ENCODE measurements at regions not wholly inside any gene's neighbourhood (a gene's known extent, or its start where the extent isn't known, plus 50 kb on each side); places are given as distances from the start of the nearest gene placed in this dataset.

DNA sequence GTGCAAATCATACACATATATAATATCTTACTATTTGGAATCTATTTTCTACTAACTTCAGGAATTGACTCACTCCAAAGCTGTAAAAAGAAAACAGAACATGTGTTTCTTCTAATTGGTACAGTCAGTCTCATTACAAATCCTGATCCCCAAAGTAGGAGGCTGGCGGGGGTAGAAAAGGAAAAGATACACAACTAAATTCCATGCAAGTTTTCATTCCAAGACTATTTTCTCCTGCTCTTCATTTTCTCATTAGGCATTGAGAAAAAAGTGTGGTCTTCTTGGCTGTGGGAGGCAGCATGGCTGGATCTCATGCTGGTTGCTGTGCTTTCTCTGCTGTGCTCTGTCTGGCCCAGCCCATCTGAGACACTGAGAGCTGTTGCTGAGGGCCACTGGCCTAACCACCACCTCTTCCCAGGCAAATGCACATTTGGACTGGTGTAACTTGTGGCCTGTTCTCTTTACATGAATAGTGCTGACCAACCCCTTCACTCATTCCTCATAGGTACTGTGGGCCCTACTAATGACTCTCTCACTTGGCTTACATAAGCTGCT lies 1107.5 kb upstream of the B3GALT2 start:
- DNase-seq: no peak

DNA sequence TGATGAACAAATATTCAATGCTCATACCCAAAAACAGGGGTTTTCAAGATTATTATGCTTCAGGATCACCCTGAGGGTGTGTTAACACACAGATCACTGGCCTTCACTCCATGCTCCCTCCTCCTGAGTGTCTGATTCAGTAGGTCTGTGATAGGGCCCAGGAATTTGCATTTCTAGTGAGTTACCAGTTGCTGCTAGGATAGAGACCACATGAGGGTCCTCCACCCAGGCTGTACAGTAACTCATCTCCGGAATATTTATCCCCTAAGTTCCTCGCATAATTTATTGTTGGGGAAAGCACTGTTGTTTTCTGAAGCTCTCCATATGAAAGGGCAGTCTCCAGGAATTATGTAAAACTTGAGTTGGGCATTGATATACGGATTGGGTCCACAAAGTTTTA lies 1106.6 kb upstream of the B3GALT2 start:
- no peak for DNase-seq

DNA sequence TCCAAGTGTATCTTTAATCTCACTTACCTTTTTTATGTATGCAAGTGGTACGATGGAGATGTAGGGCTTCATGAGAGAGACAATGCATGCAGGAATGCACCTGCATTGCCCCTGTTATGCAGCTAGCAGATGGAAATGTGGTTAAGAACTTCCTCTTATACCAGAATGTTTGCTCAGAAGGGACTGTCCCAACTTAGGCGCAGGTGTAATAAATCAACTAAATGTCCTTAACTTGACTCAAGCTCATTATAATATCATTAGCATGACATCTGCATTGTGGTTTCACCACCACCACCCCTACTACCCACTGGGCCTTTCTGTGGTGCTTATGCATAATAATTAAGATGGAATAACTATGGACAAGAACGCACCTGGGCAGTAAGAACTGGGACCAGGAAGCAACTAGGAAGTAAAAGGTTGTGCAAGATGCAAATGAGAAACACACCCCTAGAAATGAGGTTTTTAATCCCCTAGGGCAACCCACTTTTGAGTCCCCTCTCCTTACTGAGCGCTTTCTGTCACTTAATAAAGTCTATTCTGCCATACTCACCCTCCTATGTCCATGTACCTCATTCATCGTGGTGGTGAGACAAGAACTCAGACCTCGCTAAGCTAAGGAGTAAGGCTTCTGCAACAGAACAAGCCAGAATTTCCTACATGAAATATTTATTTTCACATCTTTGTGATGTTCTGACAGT lies 1103.3 kb upstream of the B3GALT2 start:
- no peak for DNase-seq

DNA sequence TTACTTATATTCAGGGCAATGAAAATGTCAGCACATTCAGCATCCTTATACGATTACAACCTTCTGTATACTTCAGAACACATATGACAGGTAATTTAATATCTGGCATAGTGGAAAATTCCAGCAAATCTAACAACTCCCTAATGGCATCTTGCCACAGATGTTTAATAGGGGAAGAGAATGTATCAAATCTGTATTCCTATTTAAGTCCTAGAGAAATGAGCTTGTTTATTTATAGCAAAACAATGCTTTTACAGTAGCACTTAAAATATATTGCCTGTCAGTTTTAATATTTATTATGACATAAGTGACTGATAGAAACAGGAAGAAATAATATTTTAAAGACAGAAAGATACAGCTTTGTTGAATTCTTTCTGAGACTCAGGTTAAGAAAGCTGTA lies 1101.8 kb upstream of the B3GALT2 start:
- no peak for DNase-seq

DNA sequence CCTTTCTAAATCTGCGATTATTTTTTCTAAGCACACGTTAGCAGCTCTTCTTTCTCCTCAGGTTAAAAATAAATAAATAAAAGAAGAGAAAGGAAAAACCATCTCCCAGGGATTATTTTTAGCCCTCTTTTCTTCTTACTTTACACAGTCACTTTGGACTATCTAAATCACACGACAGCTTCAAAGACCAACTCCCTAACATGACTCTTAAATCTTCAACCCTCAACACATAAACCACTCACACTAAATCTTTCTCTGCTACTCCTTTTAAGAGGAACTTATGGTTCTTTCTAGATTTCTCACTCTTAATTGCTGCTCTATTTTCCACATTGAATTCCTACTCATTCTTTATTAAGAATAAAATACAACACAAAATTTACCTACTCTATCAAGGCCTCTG lies 1095.0 kb upstream of the B3GALT2 start:
- no peak for DNase-seq

DNA sequence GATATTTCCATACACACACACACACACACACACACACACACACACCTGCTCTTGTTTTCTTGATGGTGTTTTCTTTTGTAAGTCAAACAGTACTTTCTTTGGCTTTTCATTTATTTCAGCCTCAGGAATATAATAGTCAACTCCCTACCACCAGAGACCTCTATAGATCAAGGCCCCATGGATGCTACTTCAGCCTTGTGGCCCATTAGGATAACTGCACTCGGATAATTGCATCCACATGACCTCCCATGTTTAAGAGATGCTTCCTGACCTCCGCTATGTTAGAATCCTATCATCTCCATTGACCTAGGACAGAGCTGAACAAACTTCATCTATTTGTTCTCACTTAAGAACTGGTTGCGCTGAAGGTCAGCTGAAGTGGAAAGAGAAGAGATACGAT lies 1094.0 kb upstream of the B3GALT2 start:
- DNase-seq: no peak

DNA sequence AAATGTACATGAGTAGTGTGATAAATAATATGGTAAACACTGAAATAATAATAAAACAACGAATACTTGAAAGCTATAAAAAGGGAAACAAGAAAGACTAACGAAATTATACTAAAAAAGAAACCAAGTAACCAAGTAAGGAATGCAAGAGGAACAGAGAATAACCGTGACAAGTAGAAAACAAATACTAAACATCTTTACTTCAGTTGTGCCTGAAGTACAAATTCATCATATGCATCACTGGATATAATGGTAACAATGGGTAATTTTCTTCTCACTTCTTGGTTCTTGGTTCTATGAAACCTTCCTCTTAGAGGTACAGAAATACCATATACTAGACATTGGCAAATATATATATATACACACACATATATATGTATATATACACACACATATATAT lies 1093.6 kb upstream of the B3GALT2 start:
- no peak for DNase-seq

DNA sequence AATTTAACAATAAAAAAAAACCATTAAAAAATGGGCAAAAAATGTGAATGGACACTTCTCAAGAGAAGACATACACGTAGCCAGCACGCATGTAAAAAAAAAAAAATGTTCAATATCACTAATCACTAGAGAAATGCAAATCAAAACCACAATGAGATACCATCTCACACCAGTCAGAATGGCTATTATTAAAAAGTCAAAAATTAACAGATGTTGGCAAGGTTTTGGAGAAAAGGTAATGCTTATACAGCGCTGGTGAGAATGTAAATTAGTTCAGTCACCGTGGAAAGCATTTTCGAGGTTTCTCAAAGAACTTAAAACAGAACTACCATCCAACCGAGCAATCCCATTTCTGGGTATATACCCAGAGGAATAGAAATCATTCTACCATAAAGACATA lies 1091.5 kb upstream of the B3GALT2 start:
- no peak for DNase-seq

DNA sequence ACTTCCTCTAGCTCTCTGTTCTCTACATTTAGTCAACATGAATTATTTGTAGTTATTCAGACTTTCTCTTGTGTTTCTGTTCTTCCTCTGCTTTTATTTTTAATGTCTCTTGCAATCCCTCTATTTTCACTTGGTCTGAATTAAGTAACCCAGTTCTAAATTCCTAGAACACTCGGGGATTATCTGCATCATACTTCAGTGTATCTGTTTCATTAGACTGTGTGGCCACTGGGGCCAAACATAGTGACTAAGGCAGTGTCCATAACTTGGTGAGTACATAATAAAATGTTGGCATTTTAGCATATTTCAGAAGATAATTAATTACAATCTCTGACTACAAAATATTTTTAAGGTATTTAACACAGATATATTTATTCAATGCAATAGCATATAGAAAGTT lies 1087.2 kb upstream of the B3GALT2 start:
- no peak for DNase-seq

DNA sequence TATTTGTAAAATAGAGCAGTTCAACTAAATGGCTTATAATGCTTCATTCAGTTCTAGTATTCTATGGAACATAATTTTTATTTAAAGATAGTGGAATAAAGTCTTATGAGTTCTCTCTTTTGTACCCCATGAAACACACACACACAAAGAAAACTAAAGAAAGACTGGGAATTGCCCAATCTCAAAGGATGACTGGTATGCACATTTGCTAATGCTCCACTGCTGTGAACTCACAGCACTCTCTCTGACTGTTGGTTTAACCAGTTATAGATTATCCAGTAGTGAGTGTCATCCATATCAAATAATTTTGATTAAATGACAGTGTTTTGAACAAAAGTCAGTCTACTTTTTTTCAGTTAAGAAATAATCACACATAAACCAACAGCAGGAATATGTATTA lies 1082.4 kb upstream of the B3GALT2 start:
- DNase-seq: no peak

DNA sequence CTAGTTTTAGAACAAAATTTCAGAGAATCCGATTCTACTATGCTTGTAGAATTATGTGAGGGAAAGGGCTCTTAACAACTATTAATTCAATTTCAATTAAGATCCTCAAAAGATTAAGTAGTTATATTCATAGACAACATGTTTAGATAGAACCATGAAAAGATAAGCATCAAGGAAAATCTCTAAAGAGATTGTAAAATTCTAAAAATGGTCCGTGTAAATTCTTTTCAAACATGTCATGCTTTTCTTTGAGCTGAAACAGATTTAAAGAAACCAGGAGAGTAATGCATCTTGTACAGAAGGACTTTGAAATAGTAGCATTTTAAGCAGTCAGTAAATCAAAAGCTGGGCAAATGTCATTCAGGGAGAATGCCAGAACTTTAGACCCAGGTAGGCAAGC lies 1080.6 kb upstream of the B3GALT2 start:
- DNase-seq: no peak

DNA sequence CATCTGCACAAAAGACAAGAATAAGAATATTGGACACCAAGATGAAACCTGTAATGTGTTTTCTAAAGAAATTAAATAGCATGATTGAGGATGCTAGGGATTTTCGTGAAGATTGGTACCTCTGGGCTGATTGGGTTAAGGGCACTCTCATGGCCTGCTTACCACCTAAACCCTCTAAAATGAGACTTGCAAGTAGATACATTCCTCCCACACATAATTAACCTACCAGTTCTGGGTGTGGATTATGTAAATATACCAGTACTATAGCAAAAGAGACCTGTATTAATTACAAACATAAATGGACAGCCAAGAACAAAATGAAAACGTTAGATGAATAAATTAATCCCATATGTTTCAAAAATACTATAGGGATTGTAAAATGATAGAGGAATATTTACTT lies 1069.6 kb upstream of the B3GALT2 start:
- no peak for DNase-seq

DNA sequence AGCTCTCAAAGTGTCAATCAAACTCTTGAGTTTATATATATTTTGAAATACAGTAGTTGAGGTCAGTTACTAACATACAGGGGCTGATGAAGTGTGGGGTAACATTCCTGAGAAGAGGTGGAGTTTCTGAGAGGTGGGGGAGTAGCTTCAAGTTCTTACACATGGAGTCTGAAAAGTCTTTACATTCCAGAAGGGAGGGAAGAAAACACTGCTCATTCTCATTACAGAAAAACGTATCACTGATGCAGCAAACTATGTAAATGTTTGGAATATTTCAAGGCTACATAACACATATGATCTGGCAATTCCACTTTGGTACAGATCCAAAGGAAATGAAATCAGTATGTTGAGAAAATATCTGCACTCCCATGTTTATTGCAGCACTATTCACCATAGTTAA lies 1065.8 kb upstream of the B3GALT2 start:
- no peak for DNase-seq

DNA sequence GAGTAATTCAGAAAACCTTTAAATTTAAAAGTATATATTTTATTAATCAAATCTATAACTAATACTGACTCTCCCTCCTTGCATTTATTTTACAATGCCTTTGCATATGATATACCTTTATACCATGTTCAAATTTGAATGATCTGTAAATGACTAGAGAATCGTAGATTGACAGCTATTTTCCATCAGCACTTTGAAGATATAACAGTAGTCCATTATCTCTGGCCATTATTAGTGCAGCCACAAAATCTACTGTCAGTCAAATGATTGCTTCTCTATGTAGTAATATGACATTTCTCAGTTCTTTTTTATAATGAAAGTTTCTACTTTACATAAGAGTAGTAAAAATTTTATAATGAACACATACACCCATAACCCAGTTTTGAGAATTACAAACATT lies 1054.8 kb upstream of the B3GALT2 start:
- DNase-seq: no peak

DNA sequence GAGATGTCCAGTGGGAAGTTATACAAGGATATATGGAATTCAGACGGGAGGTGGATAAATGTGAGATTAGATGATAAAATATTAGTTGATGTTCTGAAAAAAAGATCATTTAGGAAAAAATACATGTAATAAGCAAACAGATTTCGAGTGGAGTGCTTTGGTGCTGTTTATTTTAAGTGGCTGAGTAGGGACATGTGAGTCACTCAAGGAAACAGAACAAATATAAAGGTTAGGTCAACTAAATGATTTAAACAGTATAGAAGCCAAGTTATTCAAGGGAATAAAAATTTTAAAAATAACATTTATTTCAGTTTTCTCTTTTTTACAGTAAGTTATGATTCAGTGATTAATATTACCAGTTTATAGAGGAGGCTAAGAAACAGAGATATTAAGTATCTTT lies 1046.7 kb upstream of the B3GALT2 start:
- no peak for DNase-seq

DNA sequence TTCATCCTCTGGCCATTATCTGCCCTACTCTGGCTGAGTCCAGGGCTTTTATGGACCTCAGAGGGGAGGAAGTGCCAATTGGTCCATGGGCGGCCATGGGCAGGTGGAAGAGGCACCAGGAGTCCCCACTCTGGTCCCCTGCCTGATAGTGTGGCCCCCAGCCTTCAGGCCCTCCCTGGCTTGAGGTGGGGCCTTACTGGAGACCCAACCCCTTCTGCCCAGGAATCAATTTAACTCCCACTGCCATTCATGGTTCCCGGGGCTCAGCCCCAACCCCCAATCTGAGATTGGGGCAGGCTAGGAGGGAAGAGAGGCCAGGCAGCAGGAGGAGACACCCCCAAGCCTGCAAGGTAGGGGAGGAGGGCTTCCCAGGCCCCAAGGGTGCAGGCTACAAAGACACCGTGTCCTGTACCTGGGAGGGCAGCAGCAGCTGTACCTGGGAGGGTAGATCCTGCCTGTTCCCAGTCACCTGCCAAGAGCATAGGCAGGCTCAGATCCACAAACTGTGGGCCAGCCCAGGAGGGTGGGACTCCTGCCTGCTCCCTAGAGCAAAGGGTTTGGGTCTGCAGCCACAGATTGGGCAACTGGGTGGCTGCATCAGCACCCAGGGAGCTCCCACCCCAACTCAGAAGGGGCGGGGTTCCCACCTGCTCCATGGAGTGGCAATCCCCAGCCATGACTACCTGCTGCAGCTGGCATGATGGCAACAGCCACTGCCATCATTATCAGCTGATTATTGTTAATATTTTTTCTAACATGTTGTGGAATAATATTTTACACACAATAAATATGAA lies 1044.1 kb upstream of the B3GALT2 start:
- no peak for DNase-seq

DNA sequence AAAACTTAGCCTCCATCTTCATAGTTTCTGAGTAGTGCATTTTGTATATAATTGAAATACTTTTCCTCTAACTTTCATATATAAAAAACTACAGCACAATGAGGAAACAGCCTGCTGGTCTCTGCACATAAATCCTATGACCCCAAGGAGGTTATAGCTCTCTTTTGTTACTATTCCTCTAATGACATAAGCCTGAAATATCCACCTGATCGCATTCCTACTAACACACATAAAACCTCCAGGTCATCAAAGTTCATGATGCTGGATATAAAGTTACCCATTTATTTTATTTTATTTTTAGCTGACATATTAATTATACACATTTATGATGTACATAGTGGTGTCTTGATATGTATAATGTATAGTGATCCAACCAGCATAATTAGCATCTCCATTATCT lies 1042.0 kb upstream of the B3GALT2 start:
- no peak for DNase-seq

DNA sequence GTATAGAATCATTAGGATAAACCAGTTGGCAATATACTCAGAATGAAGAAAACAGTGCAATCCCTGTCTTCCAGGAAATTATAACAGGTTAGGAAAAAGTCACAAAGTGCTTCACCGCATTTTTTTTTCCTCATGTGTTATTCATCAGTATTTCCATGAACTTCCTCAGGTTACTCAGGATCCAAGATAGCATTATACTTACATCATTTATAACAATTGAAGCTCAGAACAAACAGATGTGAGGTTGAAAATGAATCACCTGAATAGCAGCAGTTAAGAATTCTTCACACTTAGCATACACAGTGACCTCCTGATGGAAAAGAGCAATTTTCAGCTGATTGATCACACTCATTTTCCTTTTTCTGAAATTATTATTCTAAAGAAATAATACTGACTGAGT lies 1040.7 kb upstream of the B3GALT2 start:
- no peak for DNase-seq

DNA sequence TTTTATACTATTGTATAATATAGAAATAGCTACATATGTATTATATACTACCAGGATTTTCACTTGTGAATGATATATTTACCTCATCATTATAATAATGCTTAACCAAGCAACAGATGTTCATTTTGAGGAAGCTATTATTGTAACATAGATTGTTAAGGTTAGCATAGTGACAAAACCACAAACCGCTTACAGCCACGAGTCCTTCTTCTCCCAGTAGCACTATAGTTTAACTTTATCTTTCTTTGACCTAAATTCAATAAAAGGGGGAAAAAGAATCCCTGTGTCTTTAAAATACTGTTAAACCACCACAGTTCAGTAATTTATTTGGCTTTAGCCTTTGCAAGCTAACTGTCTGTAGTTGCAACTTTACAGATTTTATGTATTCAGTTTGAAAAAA lies 1039.4 kb upstream of the B3GALT2 start:
- DNase-seq: no peak

DNA sequence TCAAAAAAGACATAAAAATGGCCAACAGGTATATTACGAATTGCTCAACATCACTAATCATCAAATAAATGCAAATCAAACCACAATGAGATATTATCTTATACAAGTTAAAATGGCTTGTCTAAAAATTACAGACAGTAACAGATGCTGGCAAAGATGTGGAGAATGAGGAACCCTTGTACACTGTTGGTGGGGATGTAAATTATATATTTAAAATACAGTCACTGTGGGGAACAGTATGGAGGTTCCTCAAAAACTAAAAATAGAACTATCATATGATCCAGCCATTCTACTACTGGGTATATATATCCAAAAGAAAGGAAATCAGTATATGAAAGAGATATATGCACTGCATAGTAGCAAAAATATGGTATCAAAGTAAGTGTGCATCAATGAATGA lies 1037.2 kb upstream of the B3GALT2 start:
- DNase-seq: no peak

DNA sequence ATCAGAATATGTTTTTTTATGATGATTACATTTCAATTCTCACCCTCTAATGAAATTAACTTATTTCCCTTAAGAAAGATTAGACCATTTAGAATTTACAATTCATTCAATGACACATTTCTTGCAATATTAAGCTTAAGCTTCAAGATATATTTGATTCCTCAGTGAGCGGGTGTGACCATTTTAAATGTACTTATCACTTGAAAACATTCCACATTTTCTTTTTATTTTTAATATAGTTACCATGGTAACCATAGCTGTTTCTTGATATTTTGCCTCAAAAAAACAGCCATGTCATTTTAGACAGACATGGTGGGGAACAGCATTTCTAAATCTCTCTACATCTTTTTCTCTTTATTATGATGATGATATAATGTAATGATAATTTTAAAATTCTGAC lies 1029.0 kb upstream of the B3GALT2 start:
- no peak for DNase-seq

DNA sequence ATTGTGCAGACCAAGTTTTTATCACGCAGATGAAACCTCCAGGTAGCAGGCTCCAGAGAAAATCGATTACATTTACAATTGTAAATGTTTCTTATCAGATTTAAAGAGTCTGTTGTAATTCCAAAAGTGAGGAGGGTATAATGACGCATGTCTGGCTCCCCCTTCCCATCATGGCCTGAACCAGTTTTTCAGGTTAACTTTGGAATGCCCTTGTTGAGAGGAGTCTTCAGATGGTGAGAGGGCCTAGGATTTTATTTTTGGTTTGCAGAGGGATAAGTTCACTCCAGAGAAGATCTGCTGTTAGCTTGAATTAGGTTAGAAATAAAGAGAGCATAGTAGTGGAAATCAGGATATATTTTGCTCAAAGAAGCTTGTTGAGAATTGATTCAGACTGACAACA lies 1028.3 kb upstream of the B3GALT2 start:
- DNase-seq: no peak

DNA sequence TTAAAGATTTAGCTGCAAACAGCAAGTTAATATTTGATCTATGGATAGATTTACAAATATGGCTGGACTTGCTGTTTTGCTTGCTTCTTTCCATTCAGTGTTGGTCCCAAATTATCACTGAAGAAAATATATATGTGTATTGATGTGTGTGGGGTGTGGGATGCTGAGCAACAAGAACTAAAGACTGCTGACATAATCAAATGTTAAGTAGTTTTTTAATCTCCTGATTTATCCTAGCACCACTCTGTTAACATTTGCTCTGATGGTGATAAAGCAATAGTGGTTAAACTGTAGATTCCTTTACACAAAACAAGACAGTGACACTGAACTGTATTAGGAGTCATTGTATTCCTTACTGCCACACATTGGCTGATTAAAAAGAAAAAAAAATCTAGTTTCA lies 1023.5 kb upstream of the B3GALT2 start:
- DNase-seq: no peak
